H1 (cell line): ENCODE measurements at regions not wholly inside any gene's neighbourhood (a gene's known extent, or its start where the extent isn't known, plus 50 kb on each side); places are given as distances from the start of the nearest gene placed in this dataset.

ENCODE experiments used
- CEBPB ChIP-seq: IDR thresholded peaks from 2 replicates; pipeline ENCODE4 v1.6.1; 2012; ENCODE audit warnings: low read depth, low read length
- CREB1 ChIP-seq: IDR thresholded peaks from 2 replicates; pipeline ENCODE4 v1.6.1; 2012; ENCODE audit warnings: inconsistent platforms
- EGR1 ChIP-seq: IDR thresholded peaks from 2 replicates; pipeline ENCODE4 v1.6.1; 2011; ENCODE audit warnings: low read depth, low read length, borderline replicate concordance
- EP300 ChIP-seq, 2 experiments: IDR thresholded peaks; 1 replicate in 1 of 2; 2 replicates in 1 of 2; pipeline ENCODE4 v1.6.1; 2011 to 2012; ENCODE audit warnings: low read depth in 2 of 2, low read length in 2 of 2, mild to moderate bottlenecking in 2 of 2, borderline replicate concordance in 1 of 2, inconsistent platforms in 1 of 2, moderate library complexity in 1 of 2
- EZH2 ChIP-seq: fragments of 200-600 bp; sonication (generic); IDR thresholded peaks from 2 replicates; pipeline ENCODE4 v1.7.1; 2012; ENCODE audit warnings: low read depth, mild to moderate bottlenecking, moderate library complexity, low read length, inconsistent platforms; ENCODE audit not compliant: severe bottlenecking
- POLR2AphosphoS5 ChIP-seq: IDR thresholded peaks from 2 replicates; pipeline ENCODE4 v1.6.1; 2011; ENCODE audit warnings: low read depth, low read length
- POU5F1 ChIP-seq: IDR thresholded peaks from 2 replicates; pipeline ENCODE4 v1.6.1; 2011; ENCODE audit warnings: low read depth, mild to moderate bottlenecking, low read length, moderate library complexity
- RXRA ChIP-seq: IDR thresholded peaks from 2 replicates; pipeline ENCODE4 v1.6.1; 2011; ENCODE audit warnings: low read depth, mild to moderate bottlenecking, low read length, moderate library complexity; ENCODE audit not compliant: insufficient read depth
- SIRT6 ChIP-seq: IDR thresholded peaks from one replicate; pipeline ENCODE4 v1.7.1; 2012; ENCODE audit warnings: low read length, inconsistent platforms
- SIX5 ChIP-seq: IDR thresholded peaks from 2 replicates; pipeline ENCODE4 v1.6.1; 2011; ENCODE audit warnings: mild to moderate bottlenecking, low read depth, low read length
- SP1 ChIP-seq: IDR thresholded peaks from 2 replicates; pipeline ENCODE4 v1.6.1; 2011; ENCODE audit warnings: low read depth, low read length
- SP2 ChIP-seq: IDR thresholded peaks from 2 replicates; pipeline ENCODE4 v1.6.1; 2012; ENCODE audit warnings: mild to moderate bottlenecking, low read length, inconsistent platforms
- TCF12 ChIP-seq: IDR thresholded peaks from 2 replicates; pipeline ENCODE4 v1.6.1; 2011; ENCODE audit warnings: low read depth, mild to moderate bottlenecking, low read length
- TF ChIP-seq, protein P1 (sequence below), 3 experiments: IDR thresholded peaks; 1 replicate in 2 of 3; 2 replicates in 1 of 3; pipeline versions ENCODE4 v1.5.1 to v1.6.1; 2011; ENCODE audit warnings: low read length in 3 of 3, mild to moderate bottlenecking in 3 of 3, inconsistent platforms in 2 of 3, low read depth in 1 of 3, moderate library complexity in 1 of 3; ENCODE audit not compliant: insufficient read depth in 1 of 3; ENCODE audit errors: control extremely low read depth in 1 of 3

DNA sequence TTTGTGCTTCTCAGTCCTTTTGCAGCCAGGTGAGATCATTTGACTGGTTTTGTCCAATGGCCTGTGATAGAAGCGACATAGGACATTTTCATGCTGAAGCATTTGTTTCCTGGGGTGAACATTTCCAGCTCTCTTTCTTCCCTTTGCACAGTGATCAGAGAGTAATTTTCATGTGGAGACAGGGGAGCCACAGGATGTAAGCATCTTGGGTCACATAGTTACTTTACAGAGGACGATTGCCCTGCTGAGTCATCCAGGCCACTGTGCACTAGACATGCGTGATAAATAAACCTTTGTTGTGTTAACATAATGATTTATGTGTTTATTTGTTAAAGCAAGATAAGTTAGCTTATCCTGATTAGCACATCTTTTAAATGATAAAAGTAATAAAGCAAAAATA lies 263.5 kb upstream of the CCDC179 start:
- TF ChIP-seq EZH2 = no peak
- no peak for TF ChIP-seq RXRA
- no peak for TF ChIP-seq POU5F1
- TF ChIP-seq SIRT6 = no peak
- no peak for TF ChIP-seq SP1
- TF ChIP-seq TCF12 = no peak
- TF ChIP-seq, protein P1, sequence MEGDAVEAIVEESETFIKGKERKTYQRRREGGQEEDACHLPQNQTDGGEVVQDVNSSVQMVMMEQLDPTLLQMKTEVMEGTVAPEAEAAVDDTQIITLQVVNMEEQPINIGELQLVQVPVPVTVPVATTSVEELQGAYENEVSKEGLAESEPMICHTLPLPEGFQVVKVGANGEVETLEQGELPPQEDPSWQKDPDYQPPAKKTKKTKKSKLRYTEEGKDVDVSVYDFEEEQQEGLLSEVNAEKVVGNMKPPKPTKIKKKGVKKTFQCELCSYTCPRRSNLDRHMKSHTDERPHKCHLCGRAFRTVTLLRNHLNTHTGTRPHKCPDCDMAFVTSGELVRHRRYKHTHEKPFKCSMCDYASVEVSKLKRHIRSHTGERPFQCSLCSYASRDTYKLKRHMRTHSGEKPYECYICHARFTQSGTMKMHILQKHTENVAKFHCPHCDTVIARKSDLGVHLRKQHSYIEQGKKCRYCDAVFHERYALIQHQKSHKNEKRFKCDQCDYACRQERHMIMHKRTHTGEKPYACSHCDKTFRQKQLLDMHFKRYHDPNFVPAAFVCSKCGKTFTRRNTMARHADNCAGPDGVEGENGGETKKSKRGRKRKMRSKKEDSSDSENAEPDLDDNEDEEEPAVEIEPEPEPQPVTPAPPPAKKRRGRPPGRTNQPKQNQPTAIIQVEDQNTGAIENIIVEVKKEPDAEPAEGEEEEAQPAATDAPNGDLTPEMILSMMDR (IDR thresholded peaks at IDR 0.05; ENCODE audit: control extremely low read depth in 1 of 3, insufficient read depth in 1 of 3, low read depth in 1 of 3, low read length in 3 of 3) = no peak
- no peak for TF ChIP-seq POLR2AphosphoS5
- no peak for TF ChIP-seq CREB1
- no peak for TF ChIP-seq EP300 (IDR thresholded peaks at IDR 0.05; ENCODE audit: borderline replicate concordance in 1 of 2, low read depth in 2 of 2, low read length in 2 of 2)
- no peak for TF ChIP-seq SIX5
- TF ChIP-seq EGR1 = no peak
- no peak for TF ChIP-seq SP2
- TF ChIP-seq CEBPB = no peak
